Rectal smooth muscle tissue (tissue), 1 donor: ENCODE measurements at regions not wholly inside any gene's neighbourhood (a gene's known extent, or its start where the extent isn't known, plus 50 kb on each side); places are given as distances from the start of the nearest gene placed in this dataset.
"Not testable (repeated sequence)": the region's sequence is repeated elsewhere in the genome, so short reads cannot be mapped to it uniquely, and the experiment has no call there.

Experiments
- H3K27ac ChIP-seq: one replicate; pipeline ENCODE4 v1.7.0; 2013; ENCODE audit warnings: low read depth, low read length, inconsistent platforms
- H3K27me3 ChIP-seq: one replicate; pipeline ENCODE4 v1.7.0; 2013; ENCODE audit warnings: low read length; ENCODE audit not compliant: control insufficient read depth, insufficient read depth
- H3K36me3 ChIP-seq: one replicate; pipeline ENCODE4 v1.7.0; 2013; ENCODE audit warnings: low read length; ENCODE audit not compliant: control insufficient read depth, insufficient read depth
- H3K4me1 ChIP-seq: one replicate; pipeline ENCODE4 v1.7.0; 2013; ENCODE audit warnings: low read length; ENCODE audit not compliant: control insufficient read depth, insufficient read depth
- H3K4me3 ChIP-seq: one replicate; pipeline ENCODE4 v1.7.0; 2013; ENCODE audit warnings: low read length
- H3K9ac ChIP-seq: one replicate; pipeline ENCODE4 v1.7.0; 2013; ENCODE audit warnings: low read length

- Histone ChIP-seq H3K36me3 (no peaks in the 10 kb centered on the region), H3K27me3 (no peaks in the 10 kb centered on the region), H3K4me1 (no peaks in the 10 kb centered on the region), H3K27ac (no peak overlapping the region), H3K4me3 (no peak overlapping the region), H3K9ac (no peak overlapping the region)
These were observed 159.4 kb upstream of the NAMPT start for GRCh38 chr7:106444068-106444655.

GRCh38 chr7:106443156-106443555 is 158.4 kb upstream of the NAMPT start:
- Histone ChIP-seq H3K27ac (no peak overlapping the region), H3K9ac (no peak overlapping the region), H3K4me3 (no peak overlapping the region), H3K4me1 (no peaks in the 10 kb centered on the region), H3K27me3 (no peaks in the 10 kb centered on the region), H3K36me3 (no peaks in the 10 kb centered on the region)

- H3K36me3 ChIP-seq, result no peaks in the 10 kb centered on the region
- H3K27ac ChIP-seq, result no peak overlapping the region
- no peak overlapping the region for H3K4me3 ChIP-seq
- no peaks in the 10 kb centered on the region for H3K27me3 ChIP-seq
- no peaks in the 10 kb centered on the region for H3K4me1 ChIP-seq
- H3K9ac ChIP-seq, result no peak overlapping the region
These were observed 157.7 kb upstream of the NAMPT start for GRCh38 chr7:106442476-106442875.

GRCh38 chr7:106441343-106441742 is 156.6 kb upstream of the NAMPT start:
- not testable (repeated sequence) for H3K9ac ChIP-seq, H3K4me1 ChIP-seq, H3K27me3 ChIP-seq, H3K36me3 ChIP-seq, H3K27ac ChIP-seq, H3K4me3 ChIP-seq

GRCh38 chr7:106436933-106437332 is 152.2 kb upstream of the NAMPT start:
- H3K27ac ChIP-seq, H3K9ac ChIP-seq, H3K4me3 ChIP-seq, H3K27me3 ChIP-seq, H3K36me3 ChIP-seq, H3K4me1 ChIP-seq: not testable (repeated sequence)

GRCh38 chr7:106433377-106433776 is 148.6 kb upstream of the NAMPT start:
- no peak overlapping the region for H3K4me3 ChIP-seq
- no peaks in the 10 kb centered on the region for H3K36me3 ChIP-seq
- no peak overlapping the region for H3K9ac ChIP-seq
- H3K27me3 ChIP-seq, result no peaks in the 10 kb centered on the region
- H3K27ac ChIP-seq, result no peak overlapping the region
- no peaks in the 10 kb centered on the region for H3K4me1 ChIP-seq

GRCh38 chr7:106430535-106431455 is 146.0 kb upstream of the NAMPT start:
- Histone ChIP-seq H3K27me3 (no peaks in the 10 kb centered on the region), H3K4me1 (no peaks in the 10 kb centered on the region), H3K36me3 (no peaks in the 10 kb centered on the region), H3K4me3 (no peak overlapping the region), H3K27ac (no peak overlapping the region), H3K9ac (no peak overlapping the region)

GRCh38 chr7:106430103-106430502 is 145.3 kb upstream of the NAMPT start:
- no peaks in the 10 kb centered on the region for H3K36me3 ChIP-seq
- H3K9ac ChIP-seq, result no peak overlapping the region
- H3K27me3 ChIP-seq, result no peaks in the 10 kb centered on the region
- H3K4me3 ChIP-seq, result no peak overlapping the region
- peaks cover 5% of the 10 kb centered on the region for H3K4me1 ChIP-seq
- H3K27ac ChIP-seq, result no peak overlapping the region

GRCh38 chr7:106426803-106427202 is 142.0 kb upstream of the NAMPT start:
- Histone ChIP-seq H3K9ac (no peak overlapping the region), H3K27me3 (no peaks in the 10 kb centered on the region), H3K4me1 (peaks cover 8% of the 10 kb centered on the region), H3K4me3 (no peak overlapping the region), H3K36me3 (no peaks in the 10 kb centered on the region), H3K27ac (no peak overlapping the region)

- Histone ChIP-seq H3K36me3 (no peaks in the 10 kb centered on the region), H3K27me3 (no peaks in the 10 kb centered on the region), H3K27ac (no peak overlapping the region), H3K4me1 (peaks cover 10% of the 10 kb centered on the region), H3K9ac (no peak overlapping the region), H3K4me3 (no peak overlapping the region)
These were observed 140.4 kb upstream of the NAMPT start for GRCh38 chr7:106425017-106425719.

- Histone ChIP-seq H3K27me3 (no peaks in the 10 kb centered on the region), H3K4me3 (no peak overlapping the region), H3K36me3 (no peaks in the 10 kb centered on the region), H3K27ac (no peak overlapping the region), H3K4me1 (peaks cover 10% of the 10 kb centered on the region), H3K9ac (no peak overlapping the region)
These were observed 139.8 kb upstream of the NAMPT start for GRCh38 chr7:106424476-106425016.

- Histone ChIP-seq H3K9ac (no peak overlapping the region), H3K27ac (no peak overlapping the region), H3K4me1 (peaks cover 10% of the 10 kb centered on the region), H3K4me3 (no peak overlapping the region), H3K27me3 (no peaks in the 10 kb centered on the region), H3K36me3 (no peaks in the 10 kb centered on the region)
These were observed 139.2 kb upstream of the NAMPT start for GRCh38 chr7:106423821-106424475.
